GM21737 (cell line): ENCODE measurements at regions not wholly inside any gene's neighbourhood (a gene's known extent, or its start where the extent isn't known, plus 50 kb on each side); places are given as distances from the start of the nearest gene placed in this dataset.
"Not testable (repeated sequence)": the region's sequence is repeated elsewhere in the genome, so short reads cannot be mapped to it uniquely, and the experiment has no call there.

Experiments used
- ATAC-seq: cut with Tn5 transposase; IDR thresholded peaks from one replicate; pipeline ENCODE4 v1.9.1; 2021; ENCODE audit warnings: mild to moderate bottlenecking, moderate library complexity; ENCODE audit not compliant: unreplicated experiment

GRCh38 chr18:55988537-55988936 is 400.5 kb upstream of the TCF4 start:
- ATAC-seq: no peak

GRCh38 chr18:55983433-55983832 is 395.4 kb upstream of the TCF4 start:
- no peak for ATAC-seq

- no peak for ATAC-seq
Measured at GRCh38 chr18:55982992-55983391, 395.0 kb upstream of the TCF4 start.

- no peak for ATAC-seq
Measured at GRCh38 chr18:55981712-55982475, 393.9 kb upstream of the TCF4 start.

- ATAC-seq: no peak
Measured at GRCh38 chr18:55974521-55974920, 386.5 kb upstream of the TCF4 start.

- ATAC-seq: no peak
Measured at GRCh38 chr18:55968550-55968949, 380.6 kb upstream of the TCF4 start.

- ATAC-seq: no peak
Measured at GRCh38 chr18:55967019-55967418, 379.0 kb upstream of the TCF4 start.

- no peak for ATAC-seq
Measured at GRCh38 chr18:55964171-55964570, 376.2 kb upstream of the TCF4 start.

- ATAC-seq: no peak
Measured at GRCh38 chr18:55953326-55953725, 365.3 kb upstream of the TCF4 start.

GRCh38 chr18:55951738-55952137 is 363.7 kb upstream of the TCF4 start:
- not testable (repeated sequence) for ATAC-seq

- ATAC-seq: no peak
Measured at GRCh38 chr18:55950379-55951166, 362.6 kb upstream of the TCF4 start.

GRCh38 chr18:55934821-55935220 is 346.8 kb upstream of the TCF4 start:
- ATAC-seq: no peak

- ATAC-seq: no peak
Measured at GRCh38 chr18:55932675-55933074, 344.7 kb upstream of the TCF4 start.

- ATAC-seq: no peak
Measured at GRCh38 chr18:55927831-55928230, 339.8 kb upstream of the TCF4 start.

- no peak for ATAC-seq
Measured at GRCh38 chr18:55925772-55926171, 337.8 kb upstream of the TCF4 start.

- ATAC-seq: no peak
Measured at GRCh38 chr18:55920063-55920462, 332.1 kb upstream of the TCF4 start.

GRCh38 chr18:55918444-55918843 is 330.5 kb upstream of the TCF4 start:
- no peak for ATAC-seq

GRCh38 chr18:55912919-55913318 is 324.9 kb upstream of the TCF4 start:
- ATAC-seq: no peak

GRCh38 chr18:55912071-55912470 is 324.1 kb upstream of the TCF4 start:
- ATAC-seq: no peak

GRCh38 chr18:55910296-55910695 is 322.3 kb upstream of the TCF4 start:
- ATAC-seq: no peak

- no peak for ATAC-seq
Measured at GRCh38 chr18:55908901-55909366, 320.9 kb upstream of the TCF4 start.
